Esophagus squamous epithelium (tissue), 5 donors: ENCODE measurements at regions not wholly inside any gene's neighbourhood (a gene's known extent, or its start where the extent isn't known, plus 50 kb on each side); places are given as distances from the start of the nearest gene placed in this dataset.

Experiments used
- DNase-seq: peaks from one replicate; lab custom pipeline; 2025; lab: John Stamatoyannopoulos, UW
- H3K27ac ChIP-seq, 4 donors: fragments of 200-600 bp; sonication (generic); one replicate each; pipeline ENCODE4 v1.5.1; 2016 to 2019; ENCODE audit warnings: mild to moderate bottlenecking in 1 of 4
- H3K27me3 ChIP-seq, 4 donors: fragments of 200-600 bp; sonication (generic); 1 replicate in 3 of 4; 2 replicates in 1 of 4; pipeline versions ENCODE4 v1.5.1 to v1.6.0; 2017 to 2021; ENCODE audit warnings: antibody characterized with exemption in 1 of 4
- H3K36me3 ChIP-seq, 3 donors: fragments of 200-600 bp; sonication (generic); one replicate each; pipeline ENCODE4 v1.5.1; 2016 to 2019
- H3K4me1 ChIP-seq, 3 donors: fragments of 200-600 bp; sonication (generic); one replicate each; pipeline ENCODE4 v1.5.1; 2017 to 2019
- H3K4me3 ChIP-seq, 4 donors: fragments of 200-600 bp; sonication (generic); 1 replicate in 3 of 4; 2 replicates in 1 of 4; pipeline ENCODE4 v1.5.1; 2016 to 2019; ENCODE audit warnings: mild to moderate bottlenecking in 2 of 4, moderate library complexity in 1 of 4
- H3K9me3 ChIP-seq, 3 donors: fragments of 200-600 bp; sonication (generic); one replicate each; pipeline ENCODE4 v1.5.1; 2016 to 2019
- CTCF ChIP-seq, 6 experiments: fragments of 450-650 bp in 4 of 6; fragments of 200-600 bp in 2 of 6; sonication (generic) in 2 of 6; IDR thresholded peaks; one replicate each; pipeline ENCODE4 v1.5.1; 2016 to 2019; ENCODE audit warnings: antibody characterized with exemption in 6 of 6, mild to moderate bottlenecking in 4 of 6, moderate library complexity in 4 of 6
- POLR2A ChIP-seq, 4 donors: fragments of 450-650 bp; IDR thresholded peaks; one replicate each; pipeline ENCODE4 v1.6.1; 2017; ENCODE audit warnings: antibody characterized with exemption in 4 of 4, mild to moderate bottlenecking in 4 of 4, moderate library complexity in 3 of 4
- whole genome bisulfite sequencing, 2 donors: methylation state at CpG; one replicate each; pipeline ENCODE4 v1.1.5; 2018; 5-methylcytosine and 5-hydroxymethylcytosine counted together
- intact Hi-C: fragments of 100-400 bp; cut with DNase I; formaldehyde crosslinking; loops from one replicate; pipeline ENCODE4 v1.15.0; 2022
- donor health status: DM: yes; HTN: yes; CAD: no.

- no peak for DNase-seq
- Histone ChIP-seq H3K27me3 (no peaks in the 10 kb centered on the region), H3K27ac (no peak overlapping the region), H3K4me3 (no peak overlapping the region), H3K36me3 (no peaks in the 10 kb centered on the region), H3K9me3 (no peaks in the 10 kb centered on the region), H3K4me1 (no peaks in the 10 kb centered on the region)
- WGBS, 2 donors = 7 to 27% methylated on average over 1 of the region's 1 CpG
- intact Hi-C loops = no loop called here
- no peak for TF ChIP-seq POLR2A (IDR thresholded peaks at IDR 0.05)
- TF ChIP-seq CTCF (IDR thresholded peaks at IDR 0.05) = no peak
These were observed 268.6 kb downstream of the SEC23IP start for GRCh38 chr10:120161111-120161510.

GRCh38 chr10:120162471-120162870 is 269.9 kb downstream of the SEC23IP start:
- Histone ChIP-seq H3K27ac (no peak overlapping the region), H3K36me3 (no peaks in the 10 kb centered on the region), H3K9me3 (no peaks in the 10 kb centered on the region), H3K27me3 (no peaks in the 10 kb centered on the region), H3K4me1 (no peaks in the 10 kb centered on the region), H3K4me3 (no peak overlapping the region)
- WGBS, 2 donors = 82 to 92% methylated on average over 4 of the region's 4 CpGs
- intact Hi-C loops = no loop called here
- TF ChIP-seq POLR2A (IDR thresholded peaks at IDR 0.05) = no peak
- TF ChIP-seq CTCF (IDR thresholded peaks at IDR 0.05) = no peak
- no peak for DNase-seq

GRCh38 chr10:120172356-120172755 is 279.8 kb downstream of the SEC23IP start:
- Histone ChIP-seq H3K4me3 (no peak overlapping the region), H3K27me3 (no peaks in the 10 kb centered on the region), H3K36me3 (no peaks in the 10 kb centered on the region), H3K4me1 (no peaks in the 10 kb centered on the region), H3K9me3 (no peaks in the 10 kb centered on the region), H3K27ac (no peak overlapping the region)
- no peak for DNase-seq
- WGBS, 2 donors = 59 to 65% methylated on average over 4 of the region's 4 CpGs
- intact Hi-C loops = no loop called here
- no peak for TF ChIP-seq CTCF (IDR thresholded peaks at IDR 0.05)

- intact Hi-C loops = no loop called here
These were observed 282.0 kb downstream of the SEC23IP start for GRCh38 chr10:120174491-120174890.

GRCh38 chr10:120177330-120177729 is 279.7 kb upstream of the PLPP4 start:
- Histone ChIP-seq H3K36me3 (no peaks in the 10 kb centered on the region), H3K27me3 (no peaks in the 10 kb centered on the region), H3K27ac (no peak overlapping the region), H3K4me3 (no peak overlapping the region), H3K9me3 (no peaks in the 10 kb centered on the region), H3K4me1 (no peaks in the 10 kb centered on the region)
- 85 to 88% methylated on average over 10 of the region's 10 CpGs for WGBS, 2 donors
- TF ChIP-seq POLR2A (IDR thresholded peaks at IDR 0.05) (no peak), CTCF (IDR thresholded peaks at IDR 0.05) (no peak)
- intact Hi-C loops = no loop called here
- DNase-seq = no peak

More at GRCh38 chr10:120174491-120174890, 282.0 kb downstream of the SEC23IP start:
- Histone ChIP-seq H3K9me3 (no peaks in the 10 kb centered on the region), H3K36me3 (no peaks in the 10 kb centered on the region), H3K4me3 (no peak overlapping the region), H3K27ac (no peak overlapping the region), H3K27me3 (no peaks in the 10 kb centered on the region), H3K4me1 (no peaks in the 10 kb centered on the region)
- DNase-seq = no peak
- TF ChIP-seq POLR2A (IDR thresholded peaks at IDR 0.05) (no peak), CTCF (IDR thresholded peaks at IDR 0.05) (no peak)
- WGBS, 2 donors = 18 to 48% methylated on average over 1 of the region's 1 CpG
